Nephron progenitor cell (in vitro differentiated cells): ENCODE measurements at regions not wholly inside any gene's neighbourhood (a gene's known extent, or its start where the extent isn't known, plus 50 kb on each side); places are given as distances from the start of the nearest gene placed in this dataset.

Experiments used
- DNase-seq: peaks from one replicate; pipeline ENCODE4 v3.0.0; 2021
- H3K27ac Mint-ChIP-seq: 2 replicates; pipeline ENCODE4 v1.8.0; 2021; ENCODE audit warnings: mild to moderate bottlenecking, moderate library complexity, mixed read lengths
- H3K27me3 Mint-ChIP-seq: 2 replicates; pipeline ENCODE4 v1.8.0; 2021; ENCODE audit warnings: mild to moderate bottlenecking, low read depth, mixed read lengths; ENCODE audit not compliant: poor library complexity
- H3K36me3 Mint-ChIP-seq: 2 replicates; pipeline ENCODE4 v1.8.0; 2021; ENCODE audit warnings: low read depth, mixed read lengths
- H3K4me1 Mint-ChIP-seq: 2 replicates; pipeline ENCODE4 v1.8.0; 2021; ENCODE audit warnings: mixed read lengths
- H3K4me3 Mint-ChIP-seq: 2 replicates; pipeline ENCODE4 v1.8.0; 2021; ENCODE audit warnings: mild to moderate bottlenecking, moderate library complexity, mixed read lengths
- H3K9me3 Mint-ChIP-seq: 2 replicates; pipeline ENCODE4 v1.8.0; 2021; ENCODE audit warnings: mild to moderate bottlenecking, moderate library complexity, mixed read lengths
- CTCF ChIP-seq: fragments of 200-600 bp; sonication (generic); IDR thresholded peaks from 2 replicates; pipeline ENCODE4 v1.5.0; 2021; ENCODE audit warnings: antibody characterized with exemption

- no peak for TF ChIP-seq CTCF
- H3K4me1 Mint-ChIP-seq, result peaks cover 6% of the 10 kb centered on the region
- no peak overlapping the region for H3K4me3 Mint-ChIP-seq
- DNase-seq, result no peak
- peaks cover 9% of the 10 kb centered on the region for H3K27me3 Mint-ChIP-seq
- no peak overlapping the region for H3K27ac Mint-ChIP-seq
- no peaks in the 10 kb centered on the region for H3K9me3 Mint-ChIP-seq
- H3K36me3 Mint-ChIP-seq, result no peaks in the 10 kb centered on the region
Observed at GRCh38 chr1:101379950-101380349, 143.1 kb downstream of the S1PR1 start.

- no peak overlapping the region for H3K4me3 Mint-ChIP-seq
- peaks cover 1% of the 10 kb centered on the region for H3K4me1 Mint-ChIP-seq
- DNase-seq, result no peak
- H3K36me3 Mint-ChIP-seq, result peaks cover 5% of the 10 kb centered on the region
- no peak overlapping the region for H3K27ac Mint-ChIP-seq
- no peak for TF ChIP-seq CTCF
- peaks cover 9% of the 10 kb centered on the region for H3K27me3 Mint-ChIP-seq
- H3K9me3 Mint-ChIP-seq, result peaks cover 8% of the 10 kb centered on the region
Observed at GRCh38 chr1:101382135-101382534, 145.3 kb downstream of the S1PR1 start.

- H3K4me3 Mint-ChIP-seq, result no peak overlapping the region
- DNase-seq, result no peak
- peaks cover 14% of the 10 kb centered on the region for H3K36me3 Mint-ChIP-seq
- H3K4me1 Mint-ChIP-seq, result peaks cover 6% of the 10 kb centered on the region
- H3K27me3 Mint-ChIP-seq, result no peaks in the 10 kb centered on the region
- peaks cover 17% of the 10 kb centered on the region for H3K9me3 Mint-ChIP-seq
- no peak for TF ChIP-seq CTCF
- no peak overlapping the region for H3K27ac Mint-ChIP-seq
Observed at GRCh38 chr1:101388904-101389546, 152.2 kb downstream of the S1PR1 start.

- Mint-ChIP-seq H3K27me3 (peaks cover 2% of the 10 kb centered on the region), H3K4me3 (no peak overlapping the region), H3K9me3 (peaks cover 17% of the 10 kb centered on the region), H3K4me1 (peaks cover 9% of the 10 kb centered on the region), H3K36me3 (peaks cover 14% of the 10 kb centered on the region), H3K27ac (no peak overlapping the region)
- TF ChIP-seq CTCF, result no peak
- no peak for DNase-seq
Observed at GRCh38 chr1:101389547-101389929, 152.7 kb downstream of the S1PR1 start.

- H3K27ac Mint-ChIP-seq, result no peak overlapping the region
- H3K4me3 Mint-ChIP-seq, result no peak overlapping the region
- no peak for DNase-seq
- H3K9me3 Mint-ChIP-seq, result peaks cover 9% of the 10 kb centered on the region
- TF ChIP-seq CTCF, result no peak
- peaks cover 8% of the 10 kb centered on the region for H3K36me3 Mint-ChIP-seq
- H3K4me1 Mint-ChIP-seq, result peaks cover 9% of the 10 kb centered on the region
- H3K27me3 Mint-ChIP-seq, result peaks cover 5% of the 10 kb centered on the region
Observed at GRCh38 chr1:101392552-101392951, 155.7 kb downstream of the S1PR1 start.

GRCh38 chr1:101394041-101394440 is 157.2 kb downstream of the S1PR1 start:
- TF ChIP-seq CTCF, result no peak
- no peak overlapping the region for H3K27ac Mint-ChIP-seq

More at GRCh38 chr1:101394041-101394440, 157.2 kb downstream of the S1PR1 start:
- peaks cover 5% of the 10 kb centered on the region for H3K27me3 Mint-ChIP-seq
- peaks cover 9% of the 10 kb centered on the region for H3K4me1 Mint-ChIP-seq
- no peak overlapping the region for H3K4me3 Mint-ChIP-seq
- H3K9me3 Mint-ChIP-seq, result no peaks in the 10 kb centered on the region
- no peaks in the 10 kb centered on the region for H3K36me3 Mint-ChIP-seq
- no peak for DNase-seq
